ENCODE measurements at regions not wholly inside any gene's neighbourhood (a gene's known extent, or its start where the extent isn't known, plus 50 kb on each side); places are given as distances from the start of the nearest gene placed in this dataset.

GRCh38 chr12:77723308-77723707 is 107.4 kb upstream of the NAV3 start:
- DNase-seq (ENCODE audit: low read depth) = no peak

- no peak for DNase-seq (ENCODE audit: low read depth)
These were observed 108.2 kb upstream of the NAV3 start for GRCh38 chr12:77722536-77722935.

GRCh38 chr12:77720258-77720657 is 110.4 kb upstream of the NAV3 start:
- DNase-seq (ENCODE audit: low read depth) = no peak

DNA sequence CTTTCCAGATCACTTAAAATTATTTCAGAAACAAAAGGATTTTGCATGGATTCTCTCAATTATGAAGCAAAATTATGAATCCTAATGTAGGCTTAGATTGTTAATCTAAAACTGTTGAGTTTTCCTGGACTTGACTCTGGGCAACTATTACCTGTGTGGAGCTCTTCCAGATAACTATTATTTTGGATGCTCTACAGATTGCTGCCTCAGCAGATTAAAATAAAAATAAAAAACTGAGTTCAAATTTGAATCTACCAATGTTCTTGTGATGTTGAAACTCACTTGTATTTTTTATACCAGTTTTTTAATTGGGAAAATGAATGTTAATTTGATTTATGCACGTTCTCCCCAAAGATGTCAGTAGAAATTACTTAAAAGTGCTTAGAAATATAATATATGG is 120.5 kb upstream of the NAV3 start:
- DNase-seq (ENCODE audit: low read depth) = no peak

GRCh38 chr12:77697126-77697525 is 133.6 kb upstream of the NAV3 start:
- DNase-seq (ENCODE audit: low read depth) = no peak

- no peak for DNase-seq (ENCODE audit: low read depth)
These were observed 134.5 kb upstream of the NAV3 start for GRCh38 chr12:77696183-77696582.

DNA sequence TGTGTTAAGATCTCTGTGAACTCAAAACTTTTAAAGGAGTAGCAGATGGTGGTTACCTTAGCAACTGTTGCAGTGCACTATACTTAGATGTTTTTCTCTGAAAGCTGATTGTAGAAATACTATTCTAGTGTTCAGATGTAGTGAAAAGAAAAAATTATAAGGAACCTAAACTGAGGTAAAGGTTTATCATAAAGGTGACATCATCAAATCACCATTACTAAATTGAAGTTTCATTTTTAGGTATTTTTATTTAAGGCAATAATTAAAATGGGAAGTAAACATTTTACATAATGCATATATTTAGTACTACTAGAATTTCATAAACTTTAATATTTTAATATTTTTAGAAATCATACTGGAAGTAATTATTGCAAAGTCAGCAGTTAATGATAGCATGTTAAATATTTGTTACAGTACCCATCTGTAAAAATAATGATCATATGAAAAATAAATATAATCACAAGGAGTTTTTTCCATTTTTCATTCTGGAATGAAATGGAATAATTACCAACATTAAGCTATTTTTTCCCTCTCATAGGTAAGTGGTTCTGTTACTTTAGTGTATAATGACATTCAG is 141.1 kb upstream of the NAV3 start:
- DNase-seq (ENCODE audit: low read depth) = no peak

DNA sequence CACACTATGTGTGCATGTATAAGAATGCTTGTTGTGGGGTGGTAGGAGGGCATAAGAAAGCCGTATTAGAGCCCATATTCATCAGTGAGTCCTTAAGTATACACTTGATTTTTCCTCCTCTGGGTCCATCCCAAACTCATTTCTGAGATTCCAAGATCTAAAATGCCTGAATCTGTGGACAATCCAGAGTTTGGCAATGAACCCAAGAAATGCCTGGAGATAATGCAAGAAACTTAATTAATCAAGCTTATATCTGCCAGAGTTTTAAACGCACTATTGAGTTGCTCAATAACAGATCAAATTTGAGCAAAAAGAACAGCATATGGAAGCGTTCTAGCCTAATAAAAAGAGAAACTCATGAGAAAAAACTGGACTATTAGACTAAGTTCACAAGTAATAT is 143.4 kb upstream of the NAV3 start:
- DNase-seq (ENCODE audit: low read depth) = no peak

DNA sequence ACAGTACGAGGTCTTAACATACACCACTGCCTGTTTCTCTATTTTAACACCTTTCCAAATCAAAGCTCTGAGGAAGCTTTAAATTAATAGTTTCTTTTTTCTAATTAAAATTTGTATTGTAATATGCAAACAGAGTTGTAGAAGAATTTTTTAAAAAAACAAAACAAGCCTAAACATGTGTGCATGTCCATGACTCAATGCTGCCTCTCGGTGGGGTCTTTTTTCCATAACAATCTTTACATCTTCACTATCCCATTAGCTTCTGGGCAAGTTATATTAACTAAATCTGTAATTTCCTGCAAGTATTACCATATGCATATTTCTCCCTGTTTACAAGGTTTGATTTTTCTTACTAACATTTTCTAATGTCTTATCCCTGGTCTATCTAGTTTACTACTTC is 143.9 kb upstream of the NAV3 start:
- DNase-seq (ENCODE audit: low read depth) = peak; percentile 4

- no peak for DNase-seq (ENCODE audit: low read depth)
These were observed 144.8 kb upstream of the NAV3 start for GRCh38 chr12:77685901-77686300.

DNA sequence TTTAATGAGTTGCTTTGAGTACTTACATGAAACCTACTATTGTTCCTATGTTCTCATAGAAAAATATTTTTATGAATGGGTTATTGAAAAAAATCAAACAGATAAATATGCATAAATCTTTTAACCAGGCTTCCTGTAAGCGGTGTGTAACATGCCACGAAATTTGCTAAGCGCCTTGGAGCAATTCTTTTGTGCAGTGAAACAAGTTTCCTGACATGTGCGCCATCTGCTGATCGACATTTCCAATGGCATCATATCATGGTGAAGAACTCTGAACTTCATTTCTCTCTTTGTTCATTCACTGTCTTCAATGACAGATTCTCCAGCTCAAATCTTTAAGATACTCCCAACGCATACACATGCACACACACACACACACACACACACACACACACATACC is 145.6 kb upstream of the NAV3 start:
- DNase-seq (ENCODE audit: low read depth) = peak; percentile 68

- no peak for DNase-seq (ENCODE audit: low read depth)
These were observed 148.2 kb upstream of the NAV3 start for GRCh38 chr12:77682488-77682887.

- DNase-seq (ENCODE audit: low read depth) = no peak
These were observed 149.0 kb upstream of the NAV3 start for GRCh38 chr12:77681726-77682125.

DNA sequence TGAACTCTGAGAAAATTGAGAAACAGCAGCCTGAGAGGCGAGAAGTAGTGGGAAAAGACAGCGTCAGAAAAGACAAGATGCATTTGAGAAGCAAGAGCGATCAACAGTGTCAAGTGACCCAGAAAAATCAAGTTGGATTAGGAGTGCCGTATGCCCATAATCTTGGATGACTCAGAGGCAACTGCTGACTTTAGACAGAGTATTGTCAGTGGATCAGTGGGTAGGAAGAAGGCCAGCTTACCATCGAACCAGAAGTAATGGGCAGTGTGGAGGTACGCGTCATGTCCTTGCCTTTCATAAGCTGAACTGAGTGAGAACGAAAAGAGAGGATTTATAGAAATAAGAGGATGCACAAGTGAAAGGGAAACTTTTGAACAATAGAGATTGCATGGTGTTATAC is 151.0 kb upstream of the NAV3 start:
- DNase-seq (ENCODE audit: low read depth) = peak; percentile 41

DNA sequence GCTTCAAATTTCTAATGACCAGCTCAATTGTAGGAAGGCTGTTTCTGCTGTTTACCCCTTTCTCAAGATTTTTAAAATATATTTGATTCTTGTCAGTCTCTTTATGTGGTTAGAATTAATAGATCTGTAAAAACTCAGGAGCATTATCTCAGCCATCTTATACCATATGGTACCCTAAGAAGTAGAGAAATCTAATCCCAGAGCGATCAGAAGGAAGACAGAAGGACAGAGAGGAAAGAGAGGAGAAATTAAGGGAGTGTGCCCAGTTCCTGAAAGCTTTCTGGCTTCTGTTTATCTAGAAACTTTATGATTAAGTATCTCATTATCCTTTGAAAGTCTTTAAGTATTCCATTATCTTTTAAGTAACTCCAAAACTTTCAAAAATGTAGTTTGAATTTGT is 152.1 kb upstream of the NAV3 start:
- no peak for DNase-seq (ENCODE audit: low read depth)

DNA sequence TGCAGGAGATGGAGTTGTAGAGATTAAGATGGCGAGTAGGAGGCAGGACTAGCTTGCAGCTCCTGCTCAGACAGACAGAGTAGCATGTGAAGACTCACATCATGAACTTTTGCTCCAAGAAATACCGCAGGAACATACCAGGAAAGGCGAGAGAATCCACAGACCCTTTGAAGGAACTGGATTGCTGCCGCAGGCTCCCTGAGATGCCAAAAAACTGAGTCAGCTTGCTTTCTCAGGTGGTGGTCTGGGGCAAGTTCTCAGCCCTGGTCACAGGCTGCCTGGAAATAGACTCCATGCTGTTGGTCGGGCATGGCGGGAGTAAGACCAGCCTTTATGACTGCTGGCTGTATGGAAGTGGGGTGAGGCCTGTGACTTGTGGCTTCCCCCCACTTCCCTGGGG is 163.6 kb upstream of the NAV3 start:
- peak; percentile 94 for DNase-seq (ENCODE audit: low read depth)

GRCh38 chr12:77648716-77649115 is 182.0 kb upstream of the NAV3 start:
- no peak for DNase-seq (ENCODE audit: low read depth)

- no peak for DNase-seq (ENCODE audit: low read depth)
These were observed 184.6 kb upstream of the NAV3 start for GRCh38 chr12:77645966-77646598.

- no peak for DNase-seq (ENCODE audit: low read depth)
These were observed 185.6 kb upstream of the NAV3 start for GRCh38 chr12:77644915-77645605.

- no peak for DNase-seq (ENCODE audit: low read depth)
These were observed 188.4 kb upstream of the NAV3 start for GRCh38 chr12:77642246-77642645.

- no peak for DNase-seq (ENCODE audit: low read depth)
These were observed 190.3 kb upstream of the NAV3 start for GRCh38 chr12:77640356-77640755.

GRCh38 chr12:77630790-77631445 is 199.8 kb upstream of the NAV3 start:
- DNase-seq (ENCODE audit: low read depth) = no peak

GRCh38 chr12:77630344-77630743 is 200.3 kb upstream of the NAV3 start:
- DNase-seq (ENCODE audit: low read depth) = no peak

Measured in non-pigmented ciliary epithelial cell (primary cell).